Nephron progenitor cell (in vitro differentiated cells): ENCODE measurements at regions not wholly inside any gene's neighbourhood (a gene's known extent, or its start where the extent isn't known, plus 50 kb on each side); places are given as distances from the start of the nearest gene placed in this dataset.
"Not testable (repeated sequence)": the region's sequence is repeated elsewhere in the genome, so short reads cannot be mapped to it uniquely, and the experiment has no call there.

Experiments
- DNase-seq: peaks from one replicate; pipeline ENCODE4 v3.0.0; 2021
- H3K27ac Mint-ChIP-seq: 2 replicates; pipeline ENCODE4 v1.8.0; 2021; ENCODE audit warnings: mild to moderate bottlenecking, moderate library complexity, mixed read lengths
- H3K27me3 Mint-ChIP-seq: 2 replicates; pipeline ENCODE4 v1.8.0; 2021; ENCODE audit warnings: mild to moderate bottlenecking, low read depth, mixed read lengths; ENCODE audit not compliant: poor library complexity
- H3K36me3 Mint-ChIP-seq: 2 replicates; pipeline ENCODE4 v1.8.0; 2021; ENCODE audit warnings: low read depth, mixed read lengths
- H3K4me1 Mint-ChIP-seq: 2 replicates; pipeline ENCODE4 v1.8.0; 2021; ENCODE audit warnings: mixed read lengths
- H3K4me3 Mint-ChIP-seq: 2 replicates; pipeline ENCODE4 v1.8.0; 2021; ENCODE audit warnings: mild to moderate bottlenecking, moderate library complexity, mixed read lengths
- H3K9me3 Mint-ChIP-seq: 2 replicates; pipeline ENCODE4 v1.8.0; 2021; ENCODE audit warnings: mild to moderate bottlenecking, moderate library complexity, mixed read lengths
- TF ChIP-seq, protein P1 (sequence below): fragments of 200-600 bp; sonication (generic); IDR thresholded peaks from 2 replicates; pipeline ENCODE4 v1.5.0; 2021; ENCODE audit warnings: antibody characterized with exemption

DNA sequence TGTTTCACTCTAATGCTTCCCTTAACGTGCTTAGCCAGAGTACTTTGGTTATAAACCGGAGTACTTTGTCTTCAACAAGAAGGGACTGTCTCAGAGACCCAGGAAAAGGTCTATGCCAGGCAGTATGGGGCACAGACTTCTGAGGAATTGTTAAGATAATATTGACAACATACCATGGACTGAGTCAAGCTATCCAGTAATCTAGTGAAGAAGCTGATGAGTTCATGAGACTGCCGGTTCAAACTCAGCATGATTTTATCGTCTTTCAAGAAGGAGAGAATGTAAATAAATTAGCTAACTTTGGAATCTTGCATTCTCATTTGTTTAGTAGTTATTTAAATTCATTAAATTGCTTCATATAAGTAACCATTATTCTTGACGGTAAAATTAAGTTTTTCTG is 546.1 kb downstream of the PPP4R3C start:
- TF ChIP-seq, protein P1, sequence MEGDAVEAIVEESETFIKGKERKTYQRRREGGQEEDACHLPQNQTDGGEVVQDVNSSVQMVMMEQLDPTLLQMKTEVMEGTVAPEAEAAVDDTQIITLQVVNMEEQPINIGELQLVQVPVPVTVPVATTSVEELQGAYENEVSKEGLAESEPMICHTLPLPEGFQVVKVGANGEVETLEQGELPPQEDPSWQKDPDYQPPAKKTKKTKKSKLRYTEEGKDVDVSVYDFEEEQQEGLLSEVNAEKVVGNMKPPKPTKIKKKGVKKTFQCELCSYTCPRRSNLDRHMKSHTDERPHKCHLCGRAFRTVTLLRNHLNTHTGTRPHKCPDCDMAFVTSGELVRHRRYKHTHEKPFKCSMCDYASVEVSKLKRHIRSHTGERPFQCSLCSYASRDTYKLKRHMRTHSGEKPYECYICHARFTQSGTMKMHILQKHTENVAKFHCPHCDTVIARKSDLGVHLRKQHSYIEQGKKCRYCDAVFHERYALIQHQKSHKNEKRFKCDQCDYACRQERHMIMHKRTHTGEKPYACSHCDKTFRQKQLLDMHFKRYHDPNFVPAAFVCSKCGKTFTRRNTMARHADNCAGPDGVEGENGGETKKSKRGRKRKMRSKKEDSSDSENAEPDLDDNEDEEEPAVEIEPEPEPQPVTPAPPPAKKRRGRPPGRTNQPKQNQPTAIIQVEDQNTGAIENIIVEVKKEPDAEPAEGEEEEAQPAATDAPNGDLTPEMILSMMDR: no peak
- no peak overlapping the region for H3K27ac Mint-ChIP-seq
- peaks cover 13% of the 10 kb centered on the region for H3K9me3 Mint-ChIP-seq
- H3K4me1 Mint-ChIP-seq: no peaks in the 10 kb centered on the region
- DNase-seq: no peak
- H3K4me3 Mint-ChIP-seq: no peak overlapping the region
- H3K36me3 Mint-ChIP-seq: no peaks in the 10 kb centered on the region
- H3K27me3 Mint-ChIP-seq: no peaks in the 10 kb centered on the region

- TF ChIP-seq, protein P1: no peak
- no peak overlapping the region for H3K4me3 Mint-ChIP-seq
- no peaks in the 10 kb centered on the region for H3K27me3 Mint-ChIP-seq
- no peaks in the 10 kb centered on the region for H3K36me3 Mint-ChIP-seq
- no peak for DNase-seq
- peaks cover 16% of the 10 kb centered on the region for H3K9me3 Mint-ChIP-seq
- no peaks in the 10 kb centered on the region for H3K4me1 Mint-ChIP-seq
- no peak overlapping the region for H3K27ac Mint-ChIP-seq
Observed at GRCh38 chrX:26915064-26915463, 548.1 kb downstream of the PPP4R3C start.

GRCh38 chrX:26914232-26914631 is 548.9 kb downstream of the PPP4R3C start:
- H3K9me3 Mint-ChIP-seq: peaks cover 16% of the 10 kb centered on the region
- TF ChIP-seq, protein P1: no peak
- H3K27ac Mint-ChIP-seq: no peak overlapping the region
- no peak overlapping the region for H3K4me3 Mint-ChIP-seq
- no peaks in the 10 kb centered on the region for H3K36me3 Mint-ChIP-seq
- H3K4me1 Mint-ChIP-seq: no peaks in the 10 kb centered on the region
- no peak for DNase-seq
- H3K27me3 Mint-ChIP-seq: no peaks in the 10 kb centered on the region

GRCh38 chrX:26911785-26912184 is 551.4 kb downstream of the PPP4R3C start:
- not testable (repeated sequence) for H3K9me3 Mint-ChIP-seq, DNase-seq, H3K4me1 Mint-ChIP-seq, H3K36me3 Mint-ChIP-seq, H3K4me3 Mint-ChIP-seq, H3K27ac Mint-ChIP-seq, H3K27me3 Mint-ChIP-seq

GRCh38 chrX:26909728-26910127 is 553.4 kb downstream of the PPP4R3C start:
- DNase-seq: no peak
- H3K4me1 Mint-ChIP-seq: no peaks in the 10 kb centered on the region

DNA sequence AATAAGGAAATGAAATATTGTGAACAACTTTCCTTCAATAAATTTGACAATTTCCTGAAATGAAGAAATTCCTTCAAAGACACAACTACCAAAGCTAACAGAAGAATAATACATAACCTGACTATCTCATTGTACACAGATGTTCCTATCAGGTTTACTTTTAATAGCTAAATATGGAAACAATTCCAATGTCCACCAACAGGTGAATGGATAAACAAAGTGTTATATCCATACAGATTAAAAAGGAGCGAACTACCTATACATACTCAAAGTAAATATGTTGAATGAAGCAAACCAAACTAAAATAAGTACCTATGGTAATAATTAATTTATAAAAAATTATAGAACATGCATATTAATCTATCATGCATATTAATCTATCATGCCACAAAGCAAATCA is 554.9 kb downstream of the PPP4R3C start:
- DNase-seq: no peak
- no peaks in the 10 kb centered on the region for H3K4me1 Mint-ChIP-seq
- H3K36me3 Mint-ChIP-seq: no peaks in the 10 kb centered on the region
- no peaks in the 10 kb centered on the region for H3K27me3 Mint-ChIP-seq
- H3K9me3 Mint-ChIP-seq: peaks cover 15% of the 10 kb centered on the region
- H3K27ac Mint-ChIP-seq: no peak overlapping the region
- no peak overlapping the region for H3K4me3 Mint-ChIP-seq
- TF ChIP-seq, protein P1: peak; percentile 7

More at GRCh38 chrX:26909728-26910127, 553.4 kb downstream of the PPP4R3C start:
- Mint-ChIP-seq H3K27me3 (no peaks in the 10 kb centered on the region), H3K27ac (no peak overlapping the region), H3K9me3 (peaks cover 8% of the 10 kb centered on the region), H3K4me3 (no peak overlapping the region), H3K36me3 (no peaks in the 10 kb centered on the region)
- TF ChIP-seq, protein P1: no peak
